NOMO-1 treated with dmso at 0.1 percent for 144 hours (cell line): ENCODE measurements at regions not wholly inside any gene's neighbourhood (a gene's known extent, or its start where the extent isn't known, plus 50 kb on each side); places are given as distances from the start of the nearest gene placed in this dataset.

ENCODE experiments used
- DNase-seq: peaks from one replicate; lab custom pipeline; 2025; ENCODE audit not compliant: unreplicated experiment; lab: John Stamatoyannopoulos, UW

- DNase-seq: no peak
These were observed 317.1 kb upstream of the ST6GAL2 start for GRCh38 chr2:107202962-107203591.

GRCh38 chr2:107215401-107216350, 329.7 kb upstream of the ST6GAL2 start:
- no peak for DNase-seq

- DNase-seq: no peak
These were observed 332.2 kb upstream of the ST6GAL2 start for GRCh38 chr2:107218208-107218607.

GRCh38 chr2:107222466-107222865, 336.5 kb upstream of the ST6GAL2 start:
- no peak for DNase-seq

GRCh38 chr2:107235491-107236254, 349.7 kb upstream of the ST6GAL2 start:
- DNase-seq: no peak

GRCh38 chr2:107242811-107243210, 356.8 kb upstream of the ST6GAL2 start:
- DNase-seq: no peak

GRCh38 chr2:107248932-107249331, 363.0 kb upstream of the ST6GAL2 start:
- no peak for DNase-seq

GRCh38 chr2:107255744-107256143, 369.8 kb upstream of the ST6GAL2 start:
- DNase-seq: no peak

- DNase-seq: no peak
These were observed 372.8 kb upstream of the ST6GAL2 start for GRCh38 chr2:107258531-107259407.

- DNase-seq: no peak
These were observed 373.6 kb upstream of the ST6GAL2 start for GRCh38 chr2:107259408-107260195.

GRCh38 chr2:107263628-107264027, 377.7 kb upstream of the ST6GAL2 start:
- no peak for DNase-seq

- DNase-seq: no peak
These were observed 378.2 kb upstream of the ST6GAL2 start for GRCh38 chr2:107264184-107264583.

GRCh38 chr2:107266555-107266954, 380.6 kb upstream of the ST6GAL2 start:
- DNase-seq: no peak

- no peak for DNase-seq
These were observed 381.1 kb upstream of the ST6GAL2 start for GRCh38 chr2:107267086-107267485.

- no peak for DNase-seq
These were observed 390.1 kb upstream of the ST6GAL2 start for GRCh38 chr2:107276034-107276433.

GRCh38 chr2:107278672-107279071, 392.7 kb upstream of the ST6GAL2 start:
- no peak for DNase-seq

GRCh38 chr2:107281637-107282036, 395.7 kb upstream of the ST6GAL2 start:
- no peak for DNase-seq

- DNase-seq: no peak
These were observed 396.2 kb upstream of the ST6GAL2 start for GRCh38 chr2:107282135-107282534.

- DNase-seq: no peak
These were observed 399.8 kb upstream of the ST6GAL2 start for GRCh38 chr2:107285621-107286299.
